T-helper 2 cell treated with Interferon-gamma antibody and Interleukin-4, amounts not matched to agents 100 ng/mL and 5 ng/mL, for 36 hours (primary cell): ENCODE measurements at regions not wholly inside any gene's neighbourhood (a gene's known extent, or its start where the extent isn't known, plus 50 kb on each side); places are given as distances from the start of the nearest gene placed in this dataset.

ENCODE experiments used
- intact Hi-C: fragments of 100-400 bp; cut with micrococcal nuclease; formaldehyde crosslinking; loops from one replicate; pipeline ENCODE4 v1.15.1; 2023

DNA sequence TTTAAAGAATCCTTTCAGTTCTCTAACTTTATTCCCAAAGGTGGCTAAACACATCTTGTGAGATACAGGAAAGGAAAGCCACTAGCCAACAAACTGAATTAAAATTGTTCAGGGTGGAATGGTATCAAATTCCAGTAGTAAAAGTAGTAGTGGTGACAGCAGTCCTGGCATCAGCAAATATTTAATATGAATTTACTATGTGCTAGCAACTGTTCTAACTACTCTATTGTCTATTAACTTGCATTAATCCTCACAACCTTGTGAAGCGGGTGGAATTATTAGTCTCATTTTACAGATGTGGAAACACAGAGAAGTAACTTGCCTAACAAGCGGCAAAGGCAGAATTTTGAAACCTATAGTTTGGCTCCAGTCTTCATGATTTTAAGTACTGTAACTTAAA, 130.1 kb downstream of the KLF12 start:
- intact Hi-C loops: no loop called here

DNA sequence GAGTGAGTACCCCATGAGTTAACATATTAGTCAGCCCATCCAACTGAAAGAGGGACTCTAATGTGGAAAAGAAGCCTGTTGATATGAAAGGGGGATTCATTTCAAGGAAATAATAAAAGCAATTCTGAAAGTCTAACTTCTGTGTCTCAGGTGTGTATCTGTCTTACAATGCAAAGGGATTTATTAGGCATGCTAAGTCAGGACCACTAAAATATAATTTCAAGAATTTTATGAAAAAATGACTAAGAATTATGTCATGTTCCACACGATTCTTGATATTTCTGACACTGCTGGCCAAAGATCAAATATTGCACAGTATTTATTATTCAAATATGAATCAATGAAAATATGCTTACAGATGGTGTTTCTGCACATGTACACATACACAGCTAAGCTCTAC, 130.8 kb downstream of the KLF12 start:
- intact Hi-C loops: no loop called here

- intact Hi-C loops: no loop called here
These were observed 133.3 kb downstream of the KLF12 start for GRCh38 chr13:74000876-74001275.

GRCh38 chr13:73998631-73999030, 135.6 kb downstream of the KLF12 start:
- intact Hi-C loops: no loop called here

- intact Hi-C loops: no loop called here
These were observed 136.2 kb downstream of the KLF12 start for GRCh38 chr13:73997964-73998363.

DNA sequence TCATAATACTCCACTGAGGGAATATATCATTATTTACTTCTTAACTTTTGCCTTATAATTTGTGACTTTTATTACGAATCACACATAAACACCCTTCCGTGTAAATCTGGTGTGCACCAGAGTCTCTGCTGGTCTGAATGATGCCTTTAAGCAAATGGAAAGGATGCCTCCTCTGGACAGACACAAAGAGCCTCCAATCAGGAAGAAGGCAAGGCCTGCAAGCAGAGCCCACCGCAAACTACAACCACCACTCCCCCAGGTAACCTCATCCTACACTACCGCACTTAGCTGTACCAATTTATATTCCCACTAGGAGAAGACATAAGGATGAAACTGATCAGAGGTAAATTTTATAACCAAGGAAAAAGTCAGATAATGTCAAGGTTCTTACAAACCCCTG, 137.6 kb downstream of the KLF12 start:
- intact Hi-C loops: no loop called here

DNA sequence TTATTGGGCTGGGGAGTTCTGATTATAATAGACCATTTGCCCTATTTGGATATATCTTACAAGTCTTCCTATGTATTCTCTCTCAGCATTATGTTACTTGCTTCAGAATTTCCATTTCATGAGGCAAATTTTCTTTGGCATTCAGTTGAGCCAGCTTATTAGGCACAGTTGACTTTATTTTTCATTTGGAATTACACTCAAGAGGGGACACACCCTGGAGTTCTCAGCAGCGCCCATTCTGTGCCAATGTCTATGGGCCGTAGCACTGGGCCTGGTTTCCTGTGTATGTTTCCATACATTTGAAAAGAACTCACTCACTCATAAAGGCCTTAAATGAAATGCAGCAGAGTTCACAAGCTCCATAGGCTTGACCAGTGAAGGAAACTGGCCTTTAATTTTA, 138.5 kb downstream of the KLF12 start:
- intact Hi-C loops: no loop called here

DNA sequence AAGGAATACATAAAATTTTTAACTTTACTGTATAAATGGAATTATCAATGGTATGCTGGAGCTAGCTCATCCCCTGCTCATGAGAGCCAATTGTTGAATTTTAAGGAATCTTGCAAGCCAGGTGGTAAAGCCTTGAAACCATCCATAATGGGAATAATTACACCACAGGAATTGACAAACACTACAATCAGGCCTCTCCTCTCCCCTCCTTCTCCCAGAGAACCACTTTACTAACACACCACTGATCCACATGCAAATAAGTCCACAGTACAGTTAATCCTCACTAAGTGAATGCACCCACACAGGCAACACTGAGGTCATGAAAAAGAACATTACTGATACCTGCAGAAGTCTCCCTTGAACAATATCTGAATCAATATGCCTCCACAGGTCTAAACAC, 140.5 kb downstream of the KLF12 start:
- intact Hi-C loops: no loop called here

- intact Hi-C loops: no loop called here
These were observed 142.3 kb downstream of the KLF12 start for GRCh38 chr13:73991884-73992283.

- intact Hi-C loops: no loop called here
These were observed 142.8 kb downstream of the KLF12 start for GRCh38 chr13:73991384-73991783.

DNA sequence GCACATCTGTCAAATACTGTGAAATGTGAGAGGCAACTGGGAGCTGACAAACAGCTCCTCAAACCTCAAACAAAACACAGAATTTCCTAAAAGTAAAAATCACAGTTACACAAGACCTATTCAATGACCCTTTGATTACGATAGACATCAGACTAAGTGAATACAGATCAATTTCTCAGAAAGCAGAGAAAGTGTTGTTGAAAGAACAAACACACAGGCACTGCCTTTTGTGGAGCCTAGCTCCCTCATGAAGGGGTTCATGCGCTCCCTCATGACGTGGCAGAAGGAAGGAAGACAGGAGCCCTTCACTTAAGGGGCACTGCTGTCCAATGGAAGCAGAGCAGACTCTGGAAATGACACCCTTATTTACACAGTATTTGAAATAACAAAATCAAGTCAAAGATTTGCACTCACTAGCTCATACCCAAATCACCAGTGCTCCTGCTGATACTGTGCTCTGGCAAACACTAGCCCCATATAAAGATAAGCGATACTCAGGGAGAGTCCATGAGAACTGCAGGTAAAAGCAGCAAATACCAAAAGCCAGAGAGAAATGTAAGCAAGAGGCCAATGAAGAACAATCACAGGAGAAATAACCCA, 144.9 kb downstream of the KLF12 start:
- intact Hi-C loops: loop anchor here (5.0 kb wide), 2 partner anchors 42 to 67 kb away; no protein-coding TSS in a partner anchor

- intact Hi-C loops: loop anchor here (5.0 kb wide), 2 partner anchors 41 to 66 kb away; no protein-coding TSS in a partner anchor
These were observed 145.7 kb downstream of the KLF12 start for GRCh38 chr13:73988461-73988860.

GRCh38 chr13:73987618-73988017, 146.6 kb downstream of the KLF12 start:
- intact Hi-C loops: loop anchor here (5.0 kb wide), 2 partner anchors 40 to 65 kb away; no protein-coding TSS in a partner anchor

DNA sequence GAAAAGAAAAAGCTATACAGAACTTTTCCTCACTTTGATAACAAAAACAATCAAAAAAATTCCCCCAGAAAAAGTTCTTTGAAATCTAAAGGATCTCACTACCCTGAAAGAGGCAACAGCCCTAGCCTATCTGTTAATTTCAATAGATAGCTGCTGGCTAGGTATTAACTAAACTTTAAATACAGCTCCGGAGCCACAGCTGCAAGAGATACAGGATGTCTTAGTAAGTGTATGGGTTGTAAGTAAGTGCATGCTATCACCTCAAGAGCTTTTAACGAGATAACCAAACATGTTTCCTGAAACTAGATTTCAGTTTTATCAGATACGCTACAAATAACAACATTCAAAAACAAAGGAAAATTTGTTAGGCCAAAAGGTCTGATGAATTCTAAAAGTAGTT, 148.4 kb downstream of the KLF12 start:
- intact Hi-C loops: loop anchor here (1.0 to 5.0 kb wide), 4 partner anchors 38 to 148 kb away; no protein-coding TSS in a partner anchor

DNA sequence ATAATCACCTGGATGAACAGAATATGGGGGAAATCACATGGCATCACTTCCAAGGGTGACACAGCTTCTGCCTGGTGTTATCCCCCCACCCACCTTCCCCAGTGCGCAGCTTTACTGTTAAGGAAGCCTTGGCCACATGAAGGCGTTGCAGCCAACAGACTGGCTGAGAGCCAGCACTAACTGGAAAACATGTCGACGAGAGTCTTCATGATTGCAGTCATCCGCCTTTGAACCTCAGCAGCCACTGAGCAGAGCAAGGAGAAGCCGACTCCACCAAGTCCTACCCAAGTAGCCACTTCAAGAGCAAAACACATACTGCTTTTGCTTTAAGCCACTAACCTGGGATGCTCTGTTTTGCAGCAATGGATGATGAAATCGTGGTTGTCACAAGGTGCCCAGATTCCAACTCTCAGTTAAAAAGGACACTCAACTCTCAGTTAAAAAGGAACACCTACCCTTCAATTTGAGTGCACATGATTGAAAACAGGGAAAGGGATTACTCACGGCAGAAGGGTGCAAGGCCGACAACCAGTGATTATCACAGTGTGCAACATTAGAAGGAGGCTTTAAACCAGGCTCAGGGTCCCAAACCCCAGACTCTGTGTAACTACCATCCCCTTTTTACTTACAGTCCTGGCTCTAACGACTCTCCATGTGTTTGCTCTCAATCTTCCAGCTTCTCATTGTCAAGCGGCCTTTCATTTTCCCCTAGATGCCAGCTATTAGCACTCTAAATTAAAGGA, 149.1 kb downstream of the KLF12 start:
- intact Hi-C loops: loop anchor here (1.0 to 5.0 kb wide), 4 partner anchors 38 to 148 kb away; no protein-coding TSS in a partner anchor

DNA sequence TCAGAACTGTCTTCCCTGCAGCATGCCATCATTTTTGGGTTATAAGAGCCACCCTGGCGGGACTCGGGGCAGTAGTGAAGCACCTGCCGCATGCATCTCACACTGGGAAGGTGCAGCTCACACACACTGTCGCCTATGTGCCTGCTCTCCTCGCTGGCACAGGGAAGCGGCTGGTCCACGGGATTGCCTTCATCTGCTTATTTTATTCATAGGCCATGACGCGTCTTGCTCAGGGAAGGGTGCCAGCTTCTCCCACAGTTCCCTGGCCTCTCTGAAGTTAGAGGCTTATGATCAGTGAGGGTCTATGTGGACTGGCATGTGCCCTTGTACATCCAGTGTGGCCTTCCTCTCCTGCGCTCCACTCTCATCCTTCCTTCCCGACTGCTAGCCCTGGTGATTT, 150.0 kb downstream of the KLF12 start:
- intact Hi-C loops: loop anchor here (2.0 kb wide), 1 partner anchor 79 kb away; no protein-coding TSS in a partner anchor

GRCh38 chr13:73983109-73983508, 151.1 kb downstream of the KLF12 start:
- intact Hi-C loops: no loop called here

GRCh38 chr13:73981595-73981994, 152.6 kb downstream of the KLF12 start:
- intact Hi-C loops: no loop called here

DNA sequence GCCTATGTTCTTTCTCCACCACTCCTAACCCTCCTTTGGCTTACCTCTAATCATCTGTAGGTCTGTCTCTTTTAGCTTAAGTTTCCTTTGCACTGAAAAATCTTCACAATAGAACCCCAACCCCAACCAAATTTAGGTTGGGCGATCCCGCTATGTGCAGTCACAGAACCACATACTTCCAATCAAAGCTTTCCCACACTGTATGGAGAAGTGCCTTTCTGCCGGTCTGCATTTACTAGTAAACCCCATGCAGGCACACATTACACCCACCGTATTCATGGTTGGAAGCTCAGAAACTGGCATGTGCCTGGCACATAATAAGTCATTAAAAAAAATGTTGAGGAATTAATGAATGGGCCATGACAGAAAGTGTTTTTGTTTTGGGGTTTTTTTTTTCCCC, 158.4 kb downstream of the KLF12 start:
- intact Hi-C loops: no loop called here

GRCh38 chr13:73974051-73974450, 160.2 kb downstream of the KLF12 start:
- intact Hi-C loops: no loop called here

DNA sequence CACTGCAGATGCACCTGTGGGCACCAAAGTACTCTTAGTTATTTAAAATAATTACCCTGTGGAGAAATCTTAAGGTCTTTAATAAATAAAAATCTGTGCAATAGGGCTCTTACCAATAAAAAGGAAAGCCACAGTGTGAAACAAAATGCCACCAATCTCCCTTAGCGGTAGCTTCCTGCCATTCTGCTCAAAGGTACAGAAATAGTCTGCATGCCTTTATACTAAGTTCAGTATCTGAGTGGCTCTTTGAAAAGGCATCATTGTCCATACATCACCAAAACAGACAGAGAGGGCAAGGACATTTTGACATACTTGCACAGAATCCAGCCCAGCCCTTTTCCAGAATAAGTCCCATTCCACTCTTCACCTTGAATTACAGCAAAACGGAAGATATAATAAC, 161.0 kb downstream of the KLF12 start:
- intact Hi-C loops: no loop called here

DNA sequence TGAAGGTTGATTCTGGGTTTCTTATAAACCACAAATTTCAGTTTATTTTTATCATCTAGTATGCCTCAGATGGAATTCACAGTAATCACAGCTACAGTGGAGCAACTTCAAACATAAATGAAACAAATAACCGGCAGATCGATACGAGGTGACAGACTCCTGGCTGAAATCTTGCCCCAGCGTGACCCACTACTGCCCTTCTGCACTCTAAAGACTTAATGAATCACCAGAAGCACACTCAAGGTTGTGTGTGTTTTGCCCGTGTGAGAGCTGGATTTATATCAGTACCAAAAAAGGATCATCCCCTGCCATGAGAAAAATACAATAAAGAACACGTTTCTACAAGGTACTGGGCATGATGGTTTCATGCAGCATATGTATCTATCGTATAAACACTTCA, 161.7 kb downstream of the KLF12 start:
- intact Hi-C loops: no loop called here

DNA sequence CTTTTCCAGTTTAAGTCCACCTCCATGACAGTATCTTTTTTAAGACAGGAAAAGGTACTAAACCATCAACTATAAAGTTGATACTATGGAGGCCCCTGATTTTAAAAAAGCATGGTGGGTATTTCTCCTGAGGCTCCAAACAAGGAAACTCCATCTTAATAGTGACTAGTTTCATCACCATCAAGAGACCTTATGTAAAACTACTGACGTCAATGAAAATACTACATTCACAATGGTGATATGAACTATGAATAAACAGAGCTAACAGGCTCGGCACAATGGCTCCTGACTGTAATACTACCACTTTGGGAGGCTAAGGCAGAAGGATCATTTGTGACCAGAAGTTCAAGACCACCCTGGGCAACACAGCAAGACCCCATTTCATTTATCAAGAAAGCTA, 162.7 kb downstream of the KLF12 start:
- intact Hi-C loops: no loop called here
